ENCODE measurements at regions not wholly inside any gene's neighbourhood (a gene's known extent, or its start where the extent isn't known, plus 50 kb on each side); places are given as distances from the start of the nearest gene placed in this dataset.

DNA sequence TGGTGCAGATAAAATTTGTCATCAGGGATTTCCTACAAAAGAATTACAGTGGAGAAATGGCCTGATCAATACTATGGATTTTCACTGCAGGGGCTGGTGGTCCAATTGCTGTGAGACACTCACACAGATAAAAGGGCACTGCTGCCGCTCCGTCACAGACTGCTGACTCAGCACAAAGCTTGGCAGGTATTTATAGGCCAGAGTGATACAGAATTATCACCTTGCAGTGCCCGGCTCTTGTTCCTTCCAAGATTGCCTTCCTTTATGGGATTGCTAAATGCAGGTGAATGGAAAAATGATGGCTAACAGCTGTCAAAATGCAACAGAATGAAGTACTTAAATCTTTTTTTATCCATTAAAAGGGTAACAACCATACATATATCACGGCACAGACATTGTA, 247.8 kb upstream of the ZFP64 start:
- intact Hi-C loops (cut with DNase I), result no loop called here

DNA sequence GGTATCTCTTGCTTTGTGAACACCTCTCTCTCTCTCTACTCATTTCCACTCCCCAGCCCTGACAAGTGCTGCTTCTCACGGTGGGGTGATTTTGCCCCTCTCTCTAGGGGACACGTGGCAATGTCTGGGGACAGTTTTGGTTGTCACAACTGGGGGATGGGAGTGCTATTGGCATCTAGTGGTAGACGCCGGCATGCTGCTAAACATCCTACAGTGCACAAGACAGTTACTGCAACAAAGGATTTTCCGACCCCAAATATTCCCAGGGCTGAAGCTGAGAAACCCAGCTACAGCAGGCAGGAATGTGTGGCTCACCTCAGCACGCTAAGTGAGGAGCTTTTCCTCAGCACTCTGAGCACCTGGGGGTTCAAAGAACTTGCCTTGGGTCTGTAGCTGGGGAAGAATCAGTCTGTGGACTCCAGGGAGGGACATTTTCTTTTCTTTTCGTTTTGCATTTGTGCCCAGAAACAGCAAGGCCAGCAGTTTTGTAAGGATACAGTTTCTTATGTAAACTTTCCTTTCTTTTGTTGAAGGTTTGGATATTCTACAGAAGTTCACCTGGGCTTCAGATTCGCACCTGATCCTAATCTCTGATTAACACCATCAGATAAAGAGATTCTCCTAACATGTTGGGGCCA, 246.9 kb upstream of the ZFP64 start:
- H3K4me1 ChIP-seq, result no peaks in the 10 kb centered on the region
- H3K9me3 ChIP-seq, result no peaks in the 10 kb centered on the region
- intact Hi-C loops (cut with DNase I), result no loop called here
- H3K27me3 ChIP-seq, result no peaks in the 10 kb centered on the region
- TF ChIP-seq, protein P1, sequence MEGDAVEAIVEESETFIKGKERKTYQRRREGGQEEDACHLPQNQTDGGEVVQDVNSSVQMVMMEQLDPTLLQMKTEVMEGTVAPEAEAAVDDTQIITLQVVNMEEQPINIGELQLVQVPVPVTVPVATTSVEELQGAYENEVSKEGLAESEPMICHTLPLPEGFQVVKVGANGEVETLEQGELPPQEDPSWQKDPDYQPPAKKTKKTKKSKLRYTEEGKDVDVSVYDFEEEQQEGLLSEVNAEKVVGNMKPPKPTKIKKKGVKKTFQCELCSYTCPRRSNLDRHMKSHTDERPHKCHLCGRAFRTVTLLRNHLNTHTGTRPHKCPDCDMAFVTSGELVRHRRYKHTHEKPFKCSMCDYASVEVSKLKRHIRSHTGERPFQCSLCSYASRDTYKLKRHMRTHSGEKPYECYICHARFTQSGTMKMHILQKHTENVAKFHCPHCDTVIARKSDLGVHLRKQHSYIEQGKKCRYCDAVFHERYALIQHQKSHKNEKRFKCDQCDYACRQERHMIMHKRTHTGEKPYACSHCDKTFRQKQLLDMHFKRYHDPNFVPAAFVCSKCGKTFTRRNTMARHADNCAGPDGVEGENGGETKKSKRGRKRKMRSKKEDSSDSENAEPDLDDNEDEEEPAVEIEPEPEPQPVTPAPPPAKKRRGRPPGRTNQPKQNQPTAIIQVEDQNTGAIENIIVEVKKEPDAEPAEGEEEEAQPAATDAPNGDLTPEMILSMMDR (IDR thresholded peaks at IDR 0.05), result no peak
- TF ChIP-seq POLR2AphosphoS5 (IDR thresholded peaks at IDR 0.05) (no peak), EP300 (IDR thresholded peaks at IDR 0.05) (no peak), POLR2A (IDR thresholded peaks at IDR 0.05; ENCODE audit: low read depth) (no peak)
- H3K27ac ChIP-seq (replicated peaks in 1 of 4), result no peak overlapping the region
- H3K36me3 ChIP-seq, result no peaks in the 10 kb centered on the region
- WGBS, result 58% methylated on average over 8 of the region's 8 CpGs
- no peak overlapping the region for H3K4me3 ChIP-seq
- DNase-seq (ENCODE audit: extremely low spot score), result no peak

More for the DNA sequence above, 247.8 kb upstream of the ZFP64 start:
- 79% methylated on average over 4 of the region's 4 CpGs for WGBS
- DNase-seq (ENCODE audit: extremely low spot score), result no peak
- Histone ChIP-seq H3K27ac (replicated peaks in 1 of 4) (no peak overlapping the region), H3K4me1 (no peaks in the 10 kb centered on the region), H3K36me3 (no peaks in the 10 kb centered on the region), H3K27me3 (no peaks in the 10 kb centered on the region), H3K9me3 (no peaks in the 10 kb centered on the region), H3K4me3 (no peak overlapping the region)
- TF ChIP-seq POLR2AphosphoS5 (IDR thresholded peaks at IDR 0.05), result no peak
- no peak for TF ChIP-seq EP300 (IDR thresholded peaks at IDR 0.05)
- TF ChIP-seq POLR2A (IDR thresholded peaks at IDR 0.05; ENCODE audit: low read depth), result no peak
- TF ChIP-seq, protein P1 (IDR thresholded peaks at IDR 0.05), result no peak

DNA sequence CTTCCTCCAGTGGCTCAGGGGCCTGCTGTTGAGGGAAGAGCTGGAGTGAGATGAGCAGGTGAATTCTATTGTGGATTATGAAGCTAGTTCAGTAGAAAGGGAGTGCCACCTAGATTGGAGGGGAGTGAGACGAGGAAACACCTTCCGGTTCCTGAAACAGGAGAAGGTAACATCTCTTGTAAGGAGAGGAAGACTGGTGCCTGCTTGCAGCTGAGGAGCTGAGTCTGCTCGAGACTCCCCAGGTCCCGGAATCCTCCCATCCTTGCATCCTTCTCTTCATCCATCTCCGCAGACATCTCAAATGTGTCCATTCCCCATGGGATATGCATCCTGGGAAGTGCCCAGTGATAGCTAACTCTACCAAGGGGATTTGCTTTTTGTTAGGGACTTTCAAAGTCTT, 242.9 kb upstream of the ZFP64 start:
- Histone ChIP-seq H3K4me3 (no peak overlapping the region), H3K27me3 (no peaks in the 10 kb centered on the region), H3K27ac (replicated peaks in 1 of 4) (no peak overlapping the region), H3K9me3 (no peaks in the 10 kb centered on the region), H3K36me3 (no peaks in the 10 kb centered on the region), H3K4me1 (no peaks in the 10 kb centered on the region)
- no peak for TF ChIP-seq POLR2A (IDR thresholded peaks at IDR 0.05; ENCODE audit: low read depth)
- no peak for DNase-seq (ENCODE audit: extremely low spot score)
- 93% methylated on average over 5 of the region's 5 CpGs for WGBS
- intact Hi-C loops (cut with DNase I), result no loop called here

DNA sequence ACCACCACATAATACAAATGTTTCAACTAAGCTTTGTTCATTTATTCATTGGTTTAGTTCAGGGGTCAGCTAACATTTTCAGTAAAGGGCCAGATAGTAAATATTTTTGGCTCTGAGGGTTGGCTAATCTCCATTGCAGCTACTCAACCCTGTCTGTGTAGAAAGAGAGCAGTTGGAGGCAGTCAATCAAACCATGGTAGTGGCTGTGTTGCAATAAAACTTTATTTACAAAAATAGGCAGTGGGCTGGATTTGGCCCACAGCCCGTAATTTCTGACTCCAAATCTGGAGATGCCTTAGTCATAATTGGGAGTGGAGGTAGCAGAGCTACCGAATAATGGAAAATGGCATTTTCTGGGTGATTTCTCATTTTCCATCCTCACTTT, 242.5 kb upstream of the ZFP64 start:
- H3K36me3 ChIP-seq, result no peaks in the 10 kb centered on the region
- H3K27me3 ChIP-seq, result no peaks in the 10 kb centered on the region
- H3K27ac ChIP-seq (replicated peaks in 1 of 4), result no peak overlapping the region
- 92% methylated on average over 2 of the region's 2 CpGs for WGBS
- DNase-seq (ENCODE audit: extremely low spot score), result no peak
- H3K4me3 ChIP-seq, result no peak overlapping the region
- intact Hi-C loops (cut with DNase I), result no loop called here
- no peaks in the 10 kb centered on the region for H3K4me1 ChIP-seq
- no peaks in the 10 kb centered on the region for H3K9me3 ChIP-seq
- TF ChIP-seq, protein P1 (IDR thresholded peaks at IDR 0.05), result no peak
- no peak for TF ChIP-seq POLR2A (IDR thresholded peaks at IDR 0.05; ENCODE audit: low read depth)
- TF ChIP-seq POLR2AphosphoS5 (IDR thresholded peaks at IDR 0.05), result no peak
- no peak for TF ChIP-seq EP300 (IDR thresholded peaks at IDR 0.05)

DNA sequence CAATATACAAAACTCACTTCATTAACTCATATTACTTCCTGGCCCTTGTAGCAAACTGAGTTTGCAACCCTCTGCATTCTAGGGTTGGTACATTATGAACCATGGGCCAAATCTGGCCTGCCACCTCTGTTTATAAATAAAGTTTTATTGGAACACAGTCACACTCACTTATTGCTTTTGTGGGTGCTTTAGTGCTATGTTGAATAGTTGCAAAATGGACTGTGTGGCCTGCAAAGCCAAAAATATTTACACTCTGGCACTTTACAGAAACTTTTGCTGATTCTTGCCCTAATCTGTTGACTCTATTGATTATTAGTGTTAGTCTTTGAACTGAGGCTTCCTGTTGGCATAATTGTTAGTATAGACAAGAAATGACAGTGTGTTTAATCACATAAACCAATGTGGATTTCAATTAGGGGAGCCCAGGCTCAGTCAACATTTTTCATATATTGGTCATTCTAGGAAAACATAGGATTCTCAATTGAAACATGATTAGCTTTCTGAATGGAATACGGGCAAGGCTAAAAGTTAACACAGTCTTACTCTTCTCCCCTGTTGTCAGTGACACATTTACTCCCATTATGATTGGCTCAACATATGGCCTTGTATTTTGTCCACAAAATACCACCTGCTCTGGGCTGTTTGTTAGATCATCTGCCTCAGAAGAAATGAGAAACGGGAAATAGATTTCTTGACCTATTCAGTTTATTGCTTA, 241.9 kb upstream of the ZFP64 start:
- H3K36me3 ChIP-seq, result no peaks in the 10 kb centered on the region
- H3K9me3 ChIP-seq, result no peaks in the 10 kb centered on the region
- H3K27me3 ChIP-seq, result no peaks in the 10 kb centered on the region
- no peaks in the 10 kb centered on the region for H3K4me1 ChIP-seq
- no peak overlapping the region for H3K4me3 ChIP-seq
- TF ChIP-seq POLR2A (IDR thresholded peaks at IDR 0.05; ENCODE audit: low read depth) (no peak), EP300 (IDR thresholded peaks at IDR 0.05) (no peak), POLR2AphosphoS5 (IDR thresholded peaks at IDR 0.05) (no peak)
- TF ChIP-seq, protein P1 (IDR thresholded peaks at IDR 0.05), result no peak
- no peak for DNase-seq (ENCODE audit: extremely low spot score)
- no peak overlapping the region for H3K27ac ChIP-seq (replicated peaks in 1 of 4)
- WGBS, result 95% methylated on average over 2 of the region's 2 CpGs
- intact Hi-C loops (cut with DNase I), result no loop called here

Measured in esophagus muscularis mucosa (tissue), 4 donors.